HG03196 (cell line): ENCODE measurements at regions not wholly inside any gene's neighbourhood (a gene's known extent, or its start where the extent isn't known, plus 50 kb on each side); places are given as distances from the start of the nearest gene placed in this dataset.
"Not testable (repeated sequence)": the region's sequence is repeated elsewhere in the genome, so short reads cannot be mapped to it uniquely, and the experiment has no call there.

Experiments used
- ATAC-seq: cut with Tn5 transposase; IDR thresholded peaks from one replicate; pipeline ENCODE4 v1.9.1; 2021; ENCODE audit not compliant: unreplicated experiment

GRCh38 chr4:186813377-186814068, 89.9 kb upstream of the FAT1 start:
- no peak for ATAC-seq

GRCh38 chr4:186814535-186815070, 90.9 kb upstream of the FAT1 start:
- no peak for ATAC-seq

- ATAC-seq: no peak
Measured at GRCh38 chr4:186819342-186820086, 95.9 kb upstream of the FAT1 start.

GRCh38 chr4:186820391-186820891, 96.8 kb upstream of the FAT1 start:
- no peak for ATAC-seq

- no peak for ATAC-seq
Measured at GRCh38 chr4:186823989-186824388, 100.3 kb upstream of the FAT1 start.

GRCh38 chr4:186825069-186825468, 101.4 kb upstream of the FAT1 start:
- ATAC-seq: no peak

DNA sequence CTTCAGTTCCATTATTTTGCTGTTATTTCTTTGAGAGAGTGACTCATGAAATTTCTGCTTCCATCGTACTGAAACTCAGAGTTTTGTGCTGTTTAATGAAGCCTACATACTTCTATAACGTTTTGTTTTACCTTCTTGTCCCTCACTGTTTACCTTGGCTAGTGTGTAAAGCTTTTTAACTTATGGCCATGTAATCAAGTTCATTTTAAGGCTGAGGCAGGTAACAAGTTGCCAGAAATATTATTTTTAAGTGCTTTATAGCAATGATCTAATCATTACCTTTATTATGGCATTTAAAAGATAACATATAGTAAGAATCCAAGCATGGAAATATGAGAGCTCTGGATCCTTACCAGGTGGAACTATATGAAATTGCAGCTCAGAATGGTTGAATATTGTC, 102.3 kb upstream of the FAT1 start:
- no peak for ATAC-seq

GRCh38 chr4:186826846-186827533, 103.3 kb upstream of the FAT1 start:
- ATAC-seq: no peak

DNA sequence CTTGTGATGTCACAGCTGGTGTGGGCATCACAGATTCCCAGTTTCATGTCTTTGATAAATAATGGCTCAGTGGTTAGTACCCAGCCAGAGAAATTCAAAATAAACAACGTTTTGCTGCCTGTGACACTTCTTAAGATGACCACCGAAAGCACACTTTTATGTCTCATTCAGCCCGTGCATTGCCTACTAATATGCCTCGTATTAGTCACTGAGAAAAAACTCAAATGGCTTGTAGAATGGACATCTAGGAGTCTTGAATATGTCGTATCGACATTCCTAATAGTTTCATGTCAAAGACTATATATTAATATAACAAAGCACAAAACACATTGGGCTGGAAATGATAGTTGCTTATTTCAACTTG, 103.9 kb upstream of the FAT1 start:
- no peak for ATAC-seq

DNA sequence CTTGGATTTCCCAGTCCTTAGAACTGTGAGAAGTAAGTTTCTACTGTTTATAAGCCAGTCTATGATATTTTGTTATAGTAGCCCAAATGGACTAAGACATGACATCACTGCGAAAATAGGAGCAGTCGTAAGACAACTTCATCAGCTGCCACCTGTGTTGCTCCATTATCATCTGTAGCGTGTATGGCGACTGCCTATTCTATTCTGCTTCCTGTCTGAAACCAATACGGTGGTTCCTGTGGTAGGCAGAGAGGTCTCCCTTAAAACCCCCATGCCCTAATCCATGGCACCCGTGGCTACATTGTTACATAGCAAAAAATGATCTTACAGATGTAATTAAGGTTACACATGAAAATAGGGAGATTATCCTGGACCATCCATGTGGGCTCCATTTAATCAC, 105.4 kb upstream of the FAT1 start:
- ATAC-seq: no peak

- no peak for ATAC-seq
Measured at GRCh38 chr4:186829740-186830449, 106.2 kb upstream of the FAT1 start.

DNA sequence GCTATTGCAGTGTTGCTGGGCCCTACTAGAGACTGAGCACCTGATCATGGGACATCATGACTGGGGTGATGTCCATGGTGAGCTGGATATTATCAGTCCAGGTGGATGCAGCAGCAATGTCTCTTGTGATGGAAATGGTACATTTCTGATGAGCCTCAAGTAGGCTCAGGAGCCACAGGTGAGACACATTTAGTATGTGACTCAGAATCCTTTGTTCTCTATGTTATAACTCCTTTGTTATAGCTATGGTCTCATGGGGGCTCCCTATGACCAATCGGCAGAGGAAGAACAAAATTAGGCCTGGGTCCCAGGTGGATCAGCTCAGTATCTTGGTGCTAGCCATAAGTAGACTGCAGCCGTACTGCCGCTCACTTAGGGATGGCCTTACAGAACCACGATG, 107.9 kb upstream of the FAT1 start:
- no peak for ATAC-seq

- ATAC-seq: no peak
Measured at GRCh38 chr4:186832906-186833305, 109.2 kb upstream of the FAT1 start.

DNA sequence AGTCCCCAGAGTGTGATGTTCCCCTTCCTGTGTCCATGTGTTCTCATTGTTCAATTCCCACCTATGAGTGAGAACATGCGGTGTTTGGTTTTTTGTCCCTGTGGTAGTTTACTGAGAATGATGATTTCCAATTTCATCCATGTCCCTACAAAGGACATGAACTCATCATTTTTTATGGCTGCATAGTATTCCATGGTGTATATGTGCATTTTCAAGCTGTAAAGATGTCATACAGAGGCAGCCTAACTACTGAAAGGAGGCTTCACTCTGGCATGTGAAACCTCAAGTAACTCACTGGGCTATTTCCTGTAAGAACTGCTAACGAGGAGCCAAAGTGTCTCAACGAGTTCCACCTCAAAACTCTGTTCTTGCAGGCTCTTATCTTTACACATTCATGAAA, 113.8 kb upstream of the FAT1 start:
- ATAC-seq: not testable (repeated sequence)

DNA sequence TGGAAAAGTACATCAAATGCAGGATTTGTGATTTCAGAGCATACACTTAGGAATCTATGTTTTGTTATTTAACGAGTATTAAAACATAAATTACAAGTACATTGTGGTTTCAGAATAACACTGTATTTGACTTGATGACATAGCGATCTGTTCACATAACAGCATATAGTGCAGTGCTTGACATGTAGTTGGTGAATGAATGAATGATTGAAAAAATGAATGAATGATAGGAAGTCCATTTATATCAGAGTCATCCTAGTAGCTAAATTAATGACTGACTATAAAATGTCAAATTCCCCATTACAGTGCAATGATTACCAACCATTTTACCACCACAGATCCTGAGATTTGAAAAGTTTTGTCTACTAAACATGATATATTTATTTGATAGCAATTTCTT, 114.6 kb upstream of the FAT1 start:
- no peak for ATAC-seq

DNA sequence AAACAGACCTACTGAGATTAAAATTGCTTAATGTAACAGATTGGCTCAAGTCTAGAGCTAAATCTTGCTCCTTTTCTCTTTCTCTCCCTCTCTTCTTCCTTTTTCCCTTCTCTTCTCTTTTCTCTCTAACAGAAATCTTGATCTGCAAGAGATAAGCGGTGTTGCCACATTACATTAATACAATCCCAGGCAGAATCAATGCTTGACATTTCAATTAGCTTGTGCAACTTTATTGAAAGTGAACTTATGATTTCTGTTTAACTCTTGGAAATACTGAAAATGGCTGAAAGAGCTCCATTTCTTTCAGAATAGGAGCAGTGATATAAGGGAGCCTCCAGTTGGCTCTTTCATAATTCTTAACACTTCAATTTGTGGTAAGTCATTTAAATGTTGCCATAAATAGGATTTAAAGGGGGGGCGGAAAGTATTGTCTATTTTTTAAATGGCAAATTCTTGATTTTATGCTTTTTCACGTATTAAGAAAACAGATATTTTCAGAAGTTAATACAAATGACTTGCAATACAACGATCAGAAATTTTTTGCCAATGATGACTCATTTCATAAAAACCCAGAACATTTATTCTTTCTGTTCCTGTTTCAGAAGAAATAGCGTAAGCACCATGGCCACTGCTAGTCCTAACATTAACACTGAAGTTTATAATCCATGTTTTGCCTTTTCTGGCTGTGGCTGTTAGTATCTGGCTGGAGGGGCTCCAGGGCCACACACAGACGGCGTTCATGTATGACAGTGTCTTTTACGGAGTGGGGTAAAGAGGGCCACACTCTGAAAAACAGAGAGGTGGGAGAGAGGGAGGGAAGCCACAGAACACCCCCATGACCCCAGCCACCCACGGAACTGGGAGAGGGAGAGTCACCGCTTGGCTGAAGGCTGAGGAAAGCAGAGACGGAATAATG, 115.7 kb upstream of the FAT1 start:
- ATAC-seq: peak; percentile 74

DNA sequence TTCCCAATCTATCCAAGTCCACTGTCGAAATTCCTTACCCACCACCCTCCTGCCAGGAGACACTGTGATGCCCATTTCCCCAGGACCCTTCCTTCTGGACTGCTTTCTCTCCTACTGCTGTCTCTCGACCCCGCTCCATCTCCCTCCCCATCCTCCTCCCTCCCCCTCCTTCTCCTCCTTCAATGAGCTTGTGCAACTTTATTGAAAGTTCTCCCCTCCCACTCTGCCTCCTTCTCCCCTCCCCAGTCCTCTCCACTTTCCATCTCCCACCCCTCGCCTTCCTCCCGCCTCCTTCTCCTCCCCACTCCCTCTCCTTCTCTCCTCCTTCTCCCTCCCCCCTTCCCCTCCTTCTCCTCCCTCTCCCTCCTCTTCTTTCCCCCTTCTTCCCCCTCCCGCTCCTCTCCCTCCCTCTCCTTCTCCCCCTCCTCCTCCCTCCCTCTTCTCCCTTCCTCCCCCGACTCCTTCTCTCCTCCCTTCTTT, 116.6 kb upstream of the FAT1 start:
- no peak for ATAC-seq

DNA sequence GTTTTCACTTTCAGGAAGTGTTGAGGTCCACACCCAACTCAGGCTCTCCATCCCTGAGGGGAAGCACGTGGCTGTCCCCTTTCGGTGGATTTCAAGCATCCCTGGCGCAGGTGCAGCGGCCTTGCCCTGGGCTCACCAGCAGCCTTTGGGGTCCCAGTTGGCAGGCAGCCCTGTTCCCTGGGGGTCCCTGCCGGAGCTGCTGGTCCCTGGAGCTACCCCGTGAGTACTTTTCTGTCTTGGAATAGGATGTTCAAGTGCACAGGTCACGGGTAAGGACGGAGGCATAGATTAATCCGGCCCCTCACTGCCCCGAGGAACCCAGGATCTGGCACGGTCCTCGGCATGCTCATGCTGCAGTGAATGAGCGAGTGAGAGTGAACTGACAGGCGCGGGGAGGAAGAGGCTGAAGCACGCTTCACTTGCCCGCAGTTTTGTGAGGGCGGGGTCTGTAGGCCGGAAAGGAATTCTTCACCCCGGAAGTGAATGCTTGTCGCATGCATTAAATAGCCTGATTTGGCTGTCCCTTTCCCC, 117.2 kb upstream of the FAT1 start:
- ATAC-seq: no peak

GRCh38 chr4:186844059-186844681, 120.5 kb upstream of the FAT1 start:
- no peak for ATAC-seq
